CD14-positive monocyte (primary cell): ENCODE measurements at regions not wholly inside any gene's neighbourhood (a gene's known extent, or its start where the extent isn't known, plus 50 kb on each side); places are given as distances from the start of the nearest gene placed in this dataset.

Experiments used
- DNase-seq, 3 donors: peaks; one replicate each; pipeline ENCODE4 v3.0.0-alpha.2; 2011 to 2022
- H2AFZ ChIP-seq: 2 replicates; pipeline ENCODE4 v1.6.0; 2012; ENCODE audit warnings: mild to moderate bottlenecking, low read depth, low read length, inconsistent platforms; ENCODE audit not compliant: insufficient read depth, poor library complexity, severe bottlenecking
- H3K27ac ChIP-seq, 2 donors: 1 replicate in 1 of 2; 2 replicates in 1 of 2; pipeline ENCODE4 v1.5.1; 2012 to 2013; ENCODE audit warnings: low read length in 2 of 2, control low read depth in 1 of 2, inconsistent platforms in 1 of 2, low read depth in 1 of 2, mild to moderate bottlenecking in 1 of 2
- H3K27me3 ChIP-seq, 2 donors: one replicate each; pipeline versions ENCODE4 v1.6.0 to v1.6.1; 2011 to 2013; ENCODE audit warnings: low read length in 2 of 2; ENCODE audit not compliant: control insufficient read depth in 2 of 2, insufficient read depth in 2 of 2
- H3K36me3 ChIP-seq, 2 donors: replicated peaks in 1 of 2; 1 replicate in 1 of 2; 2 replicates in 1 of 2; pipeline versions ENCODE4 v1.5.1 to v1.6.1; 2012 to 2013; ENCODE audit warnings: low read length in 2 of 2, control low read depth in 1 of 2, inconsistent platforms in 1 of 2, mild to moderate bottlenecking in 1 of 2; ENCODE audit not compliant: insufficient read depth in 2 of 2, control insufficient read depth in 1 of 2
- H3K4me1 ChIP-seq, 2 donors: 1 replicate in 1 of 2; 2 replicates in 1 of 2; pipeline versions ENCODE4 v1.5.1 to v1.6.1; 2012 to 2013; ENCODE audit warnings: low read length in 2 of 2, control low read depth in 1 of 2, inconsistent platforms in 1 of 2, mild to moderate bottlenecking in 1 of 2, moderate library complexity in 1 of 2; ENCODE audit not compliant: insufficient read depth in 2 of 2, control insufficient read depth in 1 of 2
- H3K4me2 ChIP-seq: replicated peaks from 2 replicates; pipeline ENCODE3; 2012; ENCODE audit warnings: low read length, moderate library complexity, mild to moderate bottlenecking; ENCODE audit not compliant: poor library complexity, severe bottlenecking; ENCODE audit errors: extremely low read depth
- H3K4me3 ChIP-seq, 3 experiments: fragments of 200-600 bp in 1 of 3; sonication (generic) in 1 of 3; replicated peaks in 1 of 3; 1 replicate in 2 of 3; 2 replicates in 1 of 3; pipeline ENCODE4 v1.5.1; 2011 to 2013; ENCODE audit warnings: low read length in 3 of 3, mild to moderate bottlenecking in 3 of 3, control low read depth in 2 of 3, low read depth in 2 of 3, inconsistent platforms in 1 of 3, moderate library complexity in 1 of 3
- H3K79me2 ChIP-seq: 2 replicates; pipeline ENCODE4 v1.6.0; 2012; ENCODE audit warnings: mild to moderate bottlenecking, control low read depth, inconsistent platforms, low read length, moderate library complexity; ENCODE audit not compliant: insufficient read depth
- H3K9ac ChIP-seq: 2 replicates; pipeline ENCODE4 v1.6.0; 2017; ENCODE audit warnings: low read length, mild to moderate bottlenecking; ENCODE audit not compliant: insufficient read depth, poor library complexity, severe bottlenecking
- H3K9me3 ChIP-seq, 2 donors: replicated peaks in 1 of 2; 1 replicate in 1 of 2; 2 replicates in 1 of 2; pipeline versions ENCODE4 v1.5.1 to v1.6.1; 2012 to 2013; ENCODE audit warnings: low read length in 2 of 2, control low read depth in 1 of 2; ENCODE audit not compliant: control insufficient read depth in 1 of 2, insufficient read depth in 1 of 2
- H4K20me1 ChIP-seq: 2 replicates; pipeline ENCODE4 v1.6.0; 2012; ENCODE audit warnings: mild to moderate bottlenecking, low read length, control low read depth, moderate library complexity; ENCODE audit not compliant: insufficient read depth
- H3K27ac Mint-ChIP-seq, 7 donors: one replicate each; pipeline ENCODE4 v1.8.0; 2020; ENCODE audit warnings: mild to moderate bottlenecking in 7 of 7, mixed read lengths in 7 of 7, moderate library complexity in 6 of 7, inconsistent platforms in 2 of 7
- H3K27me3 Mint-ChIP-seq, 3 donors: one replicate each; pipeline ENCODE4 v1.8.0; 2021 to 2022; ENCODE audit warnings: low read depth in 3 of 3, mild to moderate bottlenecking in 3 of 3, mixed read lengths in 3 of 3, moderate library complexity in 3 of 3, inconsistent platforms in 1 of 3
- H3K36me3 Mint-ChIP-seq, 2 donors: one replicate each; pipeline ENCODE4 v1.8.0; 2020; ENCODE audit warnings: mixed read lengths in 2 of 2, inconsistent platforms in 1 of 2, mild to moderate bottlenecking in 1 of 2
- H3K4me1 Mint-ChIP-seq: one replicate; pipeline ENCODE4 v1.8.0; 2020; ENCODE audit warnings: mild to moderate bottlenecking, mixed read lengths
- H3K4me3 Mint-ChIP-seq, 2 donors: one replicate each; pipeline ENCODE4 v1.8.0; 2020; ENCODE audit warnings: mild to moderate bottlenecking in 2 of 2, mixed read lengths in 2 of 2, moderate library complexity in 1 of 2
- H3K9me3 Mint-ChIP-seq, 7 donors: one replicate each; pipeline ENCODE4 v1.8.0; 2020 to 2022; ENCODE audit warnings: mixed read lengths in 7 of 7, mild to moderate bottlenecking in 6 of 7, moderate library complexity in 6 of 7, inconsistent platforms in 2 of 7
- WGBS: methylation state at CpG from one replicate; pipeline ENCODE4 v1.1.5; 2013; ENCODE audit warnings: missing lambda C conversion rate; ENCODE audit not compliant: insufficient coverage; 5-methylcytosine and 5-hydroxymethylcytosine counted together
- intact Hi-C, 2 donors: fragments of 100-400 bp; cut with micrococcal nuclease; formaldehyde crosslinking; loops; one replicate each; pipeline versions ENCODE4 v1.15.0 to v1.15.1; 2023
- TF ChIP-seq, protein P1 (sequence below): fragments of 200-600 bp; IDR thresholded peaks from one replicate; pipeline ENCODE4 v1.8.0; 2022; ENCODE audit warnings: antibody characterized with exemption, mild to moderate bottlenecking

DNA sequence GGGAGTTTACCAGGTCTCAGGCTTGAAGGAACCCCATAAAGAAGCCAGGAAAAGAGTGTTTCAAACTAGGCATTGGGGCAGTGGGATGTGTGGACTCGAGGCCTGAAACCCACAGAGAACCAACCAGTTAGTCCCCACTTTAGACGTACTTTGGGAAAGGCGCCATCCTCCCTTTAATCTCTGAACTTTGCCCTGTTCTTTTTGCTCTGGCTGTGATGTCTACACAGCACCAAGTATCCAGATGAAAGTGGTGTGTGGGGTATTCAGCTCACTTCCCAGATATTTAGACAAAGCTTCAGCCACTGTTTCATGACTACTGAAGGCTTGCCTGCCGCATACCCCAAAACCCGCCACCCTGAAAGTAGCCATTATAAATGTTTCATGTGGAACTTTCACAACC lies 116.9 kb upstream of the IRX5 start:
- Histone ChIP-seq H3K4me2 (no peak overlapping the region), H4K20me1 (no peaks in the 10 kb centered on the region), H3K9me3 (no peaks in the 10 kb centered on the region), H3K4me1 (no peaks in the 10 kb centered on the region), H3K36me3 (no peaks in the 10 kb centered on the region), H3K27me3 (no peaks in the 10 kb centered on the region), H3K9ac (no peak overlapping the region), H3K27ac (no peak overlapping the region), H2AFZ (no peak overlapping the region), H3K4me3 (no peak overlapping the region), H3K79me2 (no peaks in the 10 kb centered on the region)
- no CpG with 5 or more reads among the region's 5 CpGs for WGBS
- H3K36me3 Mint-ChIP-seq, result no peaks in the 10 kb centered on the region
- no peaks in the 10 kb centered on the region for H3K4me1 Mint-ChIP-seq
- no peak overlapping the region for H3K4me3 Mint-ChIP-seq
- H3K27me3 Mint-ChIP-seq, result peaks cover 2 to 8% (median 2%) of the 10 kb centered on the region in 3 donors
- no peak overlapping the region for H3K27ac Mint-ChIP-seq
- DNase-seq, result no peak
- intact Hi-C loops, result no loop called here
- peaks cover 0 to 6% (median 0%) of the 10 kb centered on the region in 7 donors for H3K9me3 Mint-ChIP-seq
- TF ChIP-seq, protein P1, sequence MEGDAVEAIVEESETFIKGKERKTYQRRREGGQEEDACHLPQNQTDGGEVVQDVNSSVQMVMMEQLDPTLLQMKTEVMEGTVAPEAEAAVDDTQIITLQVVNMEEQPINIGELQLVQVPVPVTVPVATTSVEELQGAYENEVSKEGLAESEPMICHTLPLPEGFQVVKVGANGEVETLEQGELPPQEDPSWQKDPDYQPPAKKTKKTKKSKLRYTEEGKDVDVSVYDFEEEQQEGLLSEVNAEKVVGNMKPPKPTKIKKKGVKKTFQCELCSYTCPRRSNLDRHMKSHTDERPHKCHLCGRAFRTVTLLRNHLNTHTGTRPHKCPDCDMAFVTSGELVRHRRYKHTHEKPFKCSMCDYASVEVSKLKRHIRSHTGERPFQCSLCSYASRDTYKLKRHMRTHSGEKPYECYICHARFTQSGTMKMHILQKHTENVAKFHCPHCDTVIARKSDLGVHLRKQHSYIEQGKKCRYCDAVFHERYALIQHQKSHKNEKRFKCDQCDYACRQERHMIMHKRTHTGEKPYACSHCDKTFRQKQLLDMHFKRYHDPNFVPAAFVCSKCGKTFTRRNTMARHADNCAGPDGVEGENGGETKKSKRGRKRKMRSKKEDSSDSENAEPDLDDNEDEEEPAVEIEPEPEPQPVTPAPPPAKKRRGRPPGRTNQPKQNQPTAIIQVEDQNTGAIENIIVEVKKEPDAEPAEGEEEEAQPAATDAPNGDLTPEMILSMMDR, result no peak

DNA sequence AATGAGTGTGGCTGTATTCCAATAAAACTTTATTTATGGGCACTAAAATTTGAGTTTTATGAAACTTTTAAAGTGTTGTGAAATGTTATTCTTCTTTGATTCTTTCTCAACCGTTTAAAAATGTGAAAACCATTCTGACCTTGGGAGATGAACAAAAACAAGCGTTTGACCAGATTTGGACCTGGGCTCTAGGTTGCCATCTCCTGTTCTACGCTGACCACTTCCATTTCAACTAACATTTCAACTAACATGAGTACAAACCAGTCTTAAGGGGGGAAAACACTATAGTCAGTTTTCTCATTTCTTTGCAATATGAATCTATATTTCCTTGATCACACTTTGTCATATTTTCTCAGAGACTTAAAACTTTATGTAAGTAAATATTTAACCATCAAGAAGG lies 118.4 kb upstream of the IRX5 start:
- H2AFZ ChIP-seq, result no peak overlapping the region
- Mint-ChIP-seq H3K9me3 (no peaks in the 10 kb centered on the region), H3K4me1 (no peaks in the 10 kb centered on the region), H3K36me3 (no peaks in the 10 kb centered on the region), H3K27me3 (peaks cover 0 to 8% (median 2%) of the 10 kb centered on the region in 3 donors), H3K27ac (no peak overlapping the region), H3K4me3 (no peak overlapping the region)
- no peak overlapping the region for H3K9ac ChIP-seq
- H3K27me3 ChIP-seq, result no peaks in the 10 kb centered on the region
- H3K36me3 ChIP-seq, result no peaks in the 10 kb centered on the region
- no peaks in the 10 kb centered on the region for H3K79me2 ChIP-seq
- H4K20me1 ChIP-seq, result no peaks in the 10 kb centered on the region
- DNase-seq, result no peak
- H3K4me2 ChIP-seq, result no peak overlapping the region
- H3K27ac ChIP-seq, result no peak overlapping the region
- TF ChIP-seq, protein P1, result no peak
- H3K4me3 ChIP-seq, result no peak overlapping the region
- H3K4me1 ChIP-seq, result no peaks in the 10 kb centered on the region
- intact Hi-C loops, result no loop called here
- WGBS, result no CpG with 5 or more reads among the region's 3 CpGs
- no peaks in the 10 kb centered on the region for H3K9me3 ChIP-seq
